BE2C (cell line): ENCODE measurements at regions not wholly inside any gene's neighbourhood (a gene's known extent, or its start where the extent isn't known, plus 50 kb on each side); places are given as distances from the start of the nearest gene placed in this dataset.

ENCODE experiments used
- DNase-seq: peaks from one replicate; pipeline ENCODE4 v3.0.0-alpha.2; 2020
- H3K27me3 ChIP-seq: fragments of 250-450 bp; sonication (Bioruptor Pico); 2 replicates; pipeline ENCODE4 v1.5.1; 2020; ENCODE audit warnings: mild to moderate bottlenecking
- H3K36me3 ChIP-seq: fragments of 250-450 bp; sonication (Bioruptor Pico); 2 replicates; pipeline ENCODE4 v1.5.1; 2020; ENCODE audit warnings: mild to moderate bottlenecking
- H3K4me1 ChIP-seq: fragments of 250-450 bp; sonication (Bioruptor Pico); 2 replicates; pipeline ENCODE4 v1.5.1; 2020
- H3K4me3 ChIP-seq: 2 replicates; pipeline ENCODE4 v1.5.1; 2011; ENCODE audit warnings: low read depth, low read length
- H3K9me3 ChIP-seq: fragments of 250-450 bp; sonication (Bioruptor Pico); 2 replicates; pipeline ENCODE4 v1.5.1; 2020
- CTCF ChIP-seq: IDR thresholded peaks from 2 replicates; pipeline ENCODE4 v1.5.1; 2012; ENCODE audit warnings: mild to moderate bottlenecking, low read depth, low read length

GRCh38 chr12:38159591-38160317 is 156.8 kb upstream of the ALG10B start:
- TF ChIP-seq CTCF = no peak
- no peaks in the 10 kb centered on the region for H3K36me3 ChIP-seq
- H3K27me3 ChIP-seq = peaks cover 67% of the 10 kb centered on the region
- no peaks in the 10 kb centered on the region for H3K4me1 ChIP-seq
- H3K4me3 ChIP-seq = no peak overlapping the region
- DNase-seq = no peak
- H3K9me3 ChIP-seq = no peaks in the 10 kb centered on the region

- H3K27me3 ChIP-seq = peaks cover 59% of the 10 kb centered on the region
- no peaks in the 10 kb centered on the region for H3K36me3 ChIP-seq
- no peaks in the 10 kb centered on the region for H3K4me1 ChIP-seq
- no peak for DNase-seq
- H3K4me3 ChIP-seq = peak overlapping the region; percentile 14; the same call in 1 of the 2 replicates
- no peak for TF ChIP-seq CTCF
- H3K9me3 ChIP-seq = no peaks in the 10 kb centered on the region
Observed at GRCh38 chr12:38160318-38161122, 156.1 kb upstream of the ALG10B start.

GRCh38 chr12:38161123-38162000 is 155.2 kb upstream of the ALG10B start:
- Histone ChIP-seq H3K4me1 (no peaks in the 10 kb centered on the region), H3K36me3 (no peaks in the 10 kb centered on the region), H3K9me3 (no peaks in the 10 kb centered on the region), H3K4me3 (no peak overlapping the region), H3K27me3 (peaks cover 51% of the 10 kb centered on the region)
- DNase-seq = no peak
- no peak for TF ChIP-seq CTCF

- Histone ChIP-seq H3K9me3 (no peaks in the 10 kb centered on the region), H3K27me3 (peaks cover 44% of the 10 kb centered on the region), H3K36me3 (no peaks in the 10 kb centered on the region), H3K4me1 (no peaks in the 10 kb centered on the region), H3K4me3 (no peak overlapping the region)
- no peak for TF ChIP-seq CTCF
- DNase-seq = no peak
Observed at GRCh38 chr12:38162013-38162412, 154.6 kb upstream of the ALG10B start.

GRCh38 chr12:38162708-38163441 is 153.7 kb upstream of the ALG10B start:
- H3K27me3 ChIP-seq = peaks cover 36% of the 10 kb centered on the region
- H3K36me3 ChIP-seq = no peaks in the 10 kb centered on the region
- DNase-seq = no peak
- H3K4me1 ChIP-seq = no peaks in the 10 kb centered on the region
- no peak for TF ChIP-seq CTCF
- H3K4me3 ChIP-seq = no peak overlapping the region
- no peaks in the 10 kb centered on the region for H3K9me3 ChIP-seq
